A549 (cell line): ENCODE measurements at regions not wholly inside any gene's neighbourhood (a gene's known extent, or its start where the extent isn't known, plus 50 kb on each side); places are given as distances from the start of the nearest gene placed in this dataset.
"Not testable (repeated sequence)": the region's sequence is repeated elsewhere in the genome, so short reads cannot be mapped to it uniquely, and the experiment has no call there.

Experiments
- ATAC-seq, 2 experiments: fragments of 200-7000 bp in 1 of 2; fragments of >200 bp in 1 of 2; cut with Nextera tagmentation in 1 of 2; cut with Tn5 transposase in 1 of 2; 3 replicates each; pipeline versions ENCODE4 v1.8.0 to v1.9.1; 2018 to 2020; ENCODE audit warnings: mild to moderate bottlenecking in 1 of 2, moderate library complexity in 1 of 2
- CTCF ChIA-PET: fragments of 300-600 bp; sonication (Branson Sonifier 250); formaldehyde crosslinking; extraction: SDS; loops from one replicate; lab custom pipeline; 2021; ENCODE audit warnings: antibody characterized with exemption, inconsistent platforms; lab: Yijun Ruan, JAX
- POLR2A ChIA-PET: fragments of 350-600 bp; formaldehyde crosslinking; extraction: SDS; loops from one replicate; lab custom pipeline; 2021; ENCODE audit warnings: antibody characterized with exemption, inconsistent platforms; lab: Yijun Ruan, JAX
- DNase-seq, 2 experiments: peaks; one replicate each; pipeline versions ENCODE4 v3.0.0 to v3.0.0-alpha.2; 2011 to 2016; ENCODE audit warnings: low read depth in 1 of 2, low spot score in 1 of 2
- FAIRE-seq: peaks from 2 replicates; lab custom pipeline; 2011; peaks lifted over from hg19 to GRCh38; lab: Jason Lieb, UNC
- H3K27ac ChIP-seq, 2 experiments: fragments of >200 bp; sonication (Bioruptor Twin); formaldehyde crosslinking; 3 replicates each; pipeline ENCODE4 v1.5.1; 2016 to 2017
- H3K4me1 ChIP-seq: fragments of >200 bp; sonication (Bioruptor Twin); formaldehyde crosslinking; 3 replicates; pipeline ENCODE4 v1.6.1; 2016
- H3K4me2 ChIP-seq: fragments of >200 bp; sonication (Bioruptor Twin); formaldehyde crosslinking; 3 replicates; pipeline ENCODE4 v1.6.1; 2016
- H3K4me3 ChIP-seq: fragments of >200 bp; sonication (Bioruptor Twin); formaldehyde crosslinking; 3 replicates; pipeline ENCODE4 v1.5.1; 2016
- H3K9me3 ChIP-seq: fragments of >200 bp; sonication (Bioruptor Twin); formaldehyde crosslinking; 3 replicates; pipeline ENCODE4 v1.6.1; 2016
- CBX2 ChIP-seq: fragments of 200-600 bp; sonication (generic); IDR thresholded peaks from 2 replicates; pipeline ENCODE4 v1.6.1; 2016; ENCODE audit warnings: low read depth, mild to moderate bottlenecking, borderline replicate concordance
- CHD4 ChIP-seq: fragments of 200-600 bp; sonication (generic); IDR thresholded peaks from 2 replicates; pipeline ENCODE4 v1.6.1; 2016; ENCODE audit warnings: antibody characterized with exemption, mild to moderate bottlenecking, borderline replicate concordance
- HEYL ChIP-seq: fragments of 250-450 bp; sonication (Bioruptor Pico); IDR thresholded peaks from 2 replicates; pipeline ENCODE4 v1.8.0; 2021; ENCODE audit warnings: mild to moderate bottlenecking, moderate library complexity
- JUN ChIP-seq, 2 experiments: fragments of >200 bp; sonication (Bioruptor Twin); formaldehyde crosslinking; IDR thresholded peaks; 2 replicates in 1 of 2; 3 replicates in 1 of 2; pipeline ENCODE4 v1.6.1; 2016 to 2017
- JUNB ChIP-seq: fragments of >200 bp; sonication (Bioruptor Twin); formaldehyde crosslinking; IDR thresholded peaks from 2 replicates; pipeline ENCODE4 v1.6.1; 2016
- MAZ ChIP-seq: fragments of 150-350 bp; IDR thresholded peaks from 2 replicates; pipeline ENCODE4 v1.6.1; 2014; ENCODE audit warnings: antibody characterized with exemption, low read depth, low read length, borderline replicate concordance
- NFE2L2 ChIP-seq: fragments of 150-350 bp; conservative IDR thresholded peaks from 2 replicates; pipeline ENCODE4 v1.6.1; 2014; ENCODE audit warnings: low read length
- RAD21 ChIP-seq, 2 experiments: fragments of >200 bp in 1 of 2; sonication (Bioruptor Twin) in 1 of 2; formaldehyde crosslinking in 1 of 2; IDR thresholded peaks in 1 of 2; conservative IDR thresholded peaks in 1 of 2; 2 replicates in 1 of 2; 3 replicates in 1 of 2; pipeline ENCODE4 v1.6.1; 2012 to 2018; ENCODE audit warnings: inconsistent platforms in 1 of 2
- SMC3 ChIP-seq: fragments of >200 bp; sonication (Bioruptor Twin); formaldehyde crosslinking; IDR thresholded peaks from 3 replicates; pipeline ENCODE4 v1.6.1; 2018; ENCODE audit warnings: inconsistent platforms
- ZSCAN20 ChIP-seq: fragments of 250-450 bp; sonication (Bioruptor Pico); IDR thresholded peaks from 2 replicates; pipeline ENCODE4 v1.8.0; 2022; ENCODE audit warnings: mild to moderate bottlenecking, moderate library complexity
- WGBS: methylation state at CpG from one replicate; pipeline ENCODE4 v1.1.6; 2017; ENCODE audit errors: missing lambda C conversion rate; 5-methylcytosine and 5-hydroxymethylcytosine counted together
- TF ChIP-seq, protein P1 (sequence below): IDR thresholded peaks from 2 replicates; pipeline ENCODE4 v1.6.1; 2012; ENCODE audit warnings: low read depth, borderline replicate concordance
- TF ChIP-seq, protein P2 (sequence below): fragments of >200 bp; sonication (Bioruptor Twin); formaldehyde crosslinking; IDR thresholded peaks from 3 replicates; pipeline ENCODE4 v1.5.1; 2016
- TF ChIP-seq, protein P3 (sequence below): fragments of 450-650 bp; IDR thresholded peaks from 2 replicates; pipeline ENCODE4 v1.6.1; 2014; ENCODE audit warnings: antibody characterized with exemption

DNA sequence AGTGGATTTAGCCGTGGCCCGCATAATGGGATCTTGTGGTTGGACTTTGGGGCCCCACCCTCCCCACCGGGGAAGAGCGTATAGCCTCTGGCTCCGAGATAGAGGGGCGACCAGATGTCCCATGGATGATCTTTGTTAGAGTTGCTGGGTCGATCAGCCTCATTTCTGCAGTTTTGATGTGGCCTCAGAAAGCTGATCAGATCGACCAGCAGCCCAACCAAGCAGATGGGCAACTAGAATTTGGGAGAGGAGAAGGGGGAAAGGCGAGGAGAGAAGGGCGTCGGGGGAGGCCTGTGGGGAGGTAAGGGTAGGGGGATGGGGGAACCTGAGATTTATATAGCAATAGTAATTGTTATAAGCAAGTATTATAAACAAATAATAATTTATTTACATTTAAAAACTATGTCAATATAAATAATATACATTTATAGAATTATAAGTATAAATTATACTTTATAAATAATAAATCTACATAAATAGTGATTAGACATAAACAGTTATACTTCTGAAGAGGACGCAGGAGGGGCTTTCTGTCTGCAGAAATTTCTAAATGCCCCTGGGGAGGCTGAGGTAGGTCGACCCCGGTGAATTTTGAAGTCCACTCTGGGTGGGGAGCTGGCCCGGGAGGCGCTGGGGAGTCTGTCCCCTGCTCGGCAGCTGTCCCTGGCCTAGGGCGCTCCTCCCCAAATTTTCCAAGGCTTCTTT lies 136.3 kb downstream of the KCNJ12 start:
- 52% methylated on average over 16 of the region's 18 CpGs for WGBS
- POLR2A ChIA-PET, result interaction anchor here (1.4 to 1.5 kb wide), 2 partner anchors 55 to 469 kb away, joined by 3 to 5 read pairs; no protein-coding TSS in a partner anchor
- no peak for TF ChIP-seq CBX2
- TF ChIP-seq, protein P1, sequence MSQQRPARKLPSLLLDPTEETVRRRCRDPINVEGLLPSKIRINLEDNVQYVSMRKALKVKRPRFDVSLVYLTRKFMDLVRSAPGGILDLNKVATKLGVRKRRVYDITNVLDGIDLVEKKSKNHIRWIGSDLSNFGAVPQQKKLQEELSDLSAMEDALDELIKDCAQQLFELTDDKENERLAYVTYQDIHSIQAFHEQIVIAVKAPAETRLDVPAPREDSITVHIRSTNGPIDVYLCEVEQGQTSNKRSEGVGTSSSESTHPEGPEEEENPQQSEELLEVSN, result no peak
- no peak for TF ChIP-seq HEYL (CRISPR knock-in tag)
- TF ChIP-seq CHD4, result no peak
- TF ChIP-seq JUN (IDR thresholded peaks at IDR 0.05), result no peak
- Histone ChIP-seq H3K4me1 (no peaks in the 10 kb centered on the region; the same call in 2 of the 3 replicates), H3K4me3 (no peak overlapping the region), H3K4me2 (peak overlapping the region; percentile 89), H3K9me3 (no peaks in the 10 kb centered on the region), H3K27ac (peak overlapping the region in 1 of 2 experiments; percentile 59; a peak in 1 of 6 replicates)
- ATAC-seq (no peak), FAIRE-seq (no peak), DNase-seq (peak in 1 of 2 experiments; percentile 21)
- CTCF ChIA-PET, result interaction anchor here (0.5 to 10.3 kb wide), 66 partner anchors 11 to 493 kb away, joined by 3 to 189 read pairs (median 5); partner anchors contain the start of genes DHRS7B, KCNJ12, NATD1 and USP22

DNA sequence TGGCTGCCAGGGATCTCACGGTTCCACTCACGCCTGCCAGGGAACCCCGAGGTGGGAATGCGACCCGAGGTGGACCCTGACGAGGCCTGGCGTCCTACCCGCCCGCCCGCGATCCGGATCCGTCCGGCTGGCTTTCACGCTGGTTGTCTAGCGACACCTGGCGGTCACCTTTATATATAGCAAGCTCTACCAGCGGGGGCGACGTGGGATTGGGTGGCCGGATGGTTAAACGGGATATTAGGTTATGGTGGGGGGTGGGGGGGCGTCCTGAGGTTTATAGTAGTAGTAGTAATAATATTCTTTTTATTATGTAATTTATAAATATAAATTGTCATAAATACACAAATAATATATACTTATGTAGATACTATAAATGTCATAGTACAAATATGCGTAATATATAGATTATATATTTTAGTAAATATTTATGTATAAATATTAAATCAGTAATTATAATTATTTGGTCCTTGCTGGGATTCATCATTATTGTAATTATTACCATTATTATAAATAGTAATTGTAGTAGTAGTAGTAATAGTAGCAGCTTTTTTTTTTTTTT lies 136.9 kb downstream of the KCNJ12 start:
- H3K4me3 ChIP-seq, result no peak overlapping the region
- H3K27ac ChIP-seq, result peak overlapping the region in 1 of 2 experiments; percentile 59; a peak in 1 of 6 replicates
- 4% methylated on average over 18 of the region's 24 CpGs for WGBS
- ATAC-seq, result peak; percentile 48 to 64; a peak in 4 of 6 replicates
- TF ChIP-seq RAD21 (conservative IDR thresholded peaks at IDR 0.05 in 1 of 2, IDR thresholded peaks at IDR 0.05 in 1 of 2) (peak; percentile 90 to 91), SMC3 (peak; percentile 79), NFE2L2 (no peak)
- TF ChIP-seq, protein P2, sequence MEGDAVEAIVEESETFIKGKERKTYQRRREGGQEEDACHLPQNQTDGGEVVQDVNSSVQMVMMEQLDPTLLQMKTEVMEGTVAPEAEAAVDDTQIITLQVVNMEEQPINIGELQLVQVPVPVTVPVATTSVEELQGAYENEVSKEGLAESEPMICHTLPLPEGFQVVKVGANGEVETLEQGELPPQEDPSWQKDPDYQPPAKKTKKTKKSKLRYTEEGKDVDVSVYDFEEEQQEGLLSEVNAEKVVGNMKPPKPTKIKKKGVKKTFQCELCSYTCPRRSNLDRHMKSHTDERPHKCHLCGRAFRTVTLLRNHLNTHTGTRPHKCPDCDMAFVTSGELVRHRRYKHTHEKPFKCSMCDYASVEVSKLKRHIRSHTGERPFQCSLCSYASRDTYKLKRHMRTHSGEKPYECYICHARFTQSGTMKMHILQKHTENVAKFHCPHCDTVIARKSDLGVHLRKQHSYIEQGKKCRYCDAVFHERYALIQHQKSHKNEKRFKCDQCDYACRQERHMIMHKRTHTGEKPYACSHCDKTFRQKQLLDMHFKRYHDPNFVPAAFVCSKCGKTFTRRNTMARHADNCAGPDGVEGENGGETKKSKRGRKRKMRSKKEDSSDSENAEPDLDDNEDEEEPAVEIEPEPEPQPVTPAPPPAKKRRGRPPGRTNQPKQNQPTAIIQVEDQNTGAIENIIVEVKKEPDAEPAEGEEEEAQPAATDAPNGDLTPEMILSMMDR, result peak; percentile 91
- CTCF ChIA-PET, result interaction anchor here (0.5 to 10.3 kb wide), 53 partner anchors 11 to 545 kb away, joined by 3 to 189 read pairs (median 5); partner anchors contain the start of genes DHRS7B, KCNJ12 and NATD1
- no peaks in the 10 kb centered on the region for H3K9me3 ChIP-seq
- H3K4me1 ChIP-seq, result no peaks in the 10 kb centered on the region; the same call in 2 of the 3 replicates
- H3K4me2 ChIP-seq, result peak overlapping the region; percentile 89
- DNase-seq, result peak; percentile 80 to 97
- no peak for FAIRE-seq
- POLR2A ChIA-PET, result interaction anchor here (1.4 to 1.5 kb wide), 2 partner anchors 56 to 470 kb away, joined by 3 to 5 read pairs; no protein-coding TSS in a partner anchor

DNA sequence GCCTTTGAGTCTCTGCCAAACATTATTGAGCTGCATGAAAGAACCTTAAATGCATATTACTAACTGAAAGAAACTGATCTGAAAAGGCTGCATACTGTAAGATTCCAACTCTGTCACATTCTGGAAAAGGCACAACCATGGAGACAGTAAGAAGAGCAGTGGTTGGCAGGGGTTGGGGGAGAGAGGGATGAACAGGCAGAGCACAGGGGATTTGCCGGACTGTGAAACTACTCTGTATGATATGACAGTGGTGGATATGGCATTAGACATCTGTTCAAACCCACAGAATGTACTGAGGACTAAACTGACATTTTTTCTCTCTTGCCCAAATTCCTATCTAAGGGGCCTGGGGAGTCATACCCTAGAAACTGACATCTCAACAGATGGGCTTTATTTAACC lies 138.4 kb downstream of the KCNJ12 start:
- not testable (repeated sequence) for ATAC-seq

DNA sequence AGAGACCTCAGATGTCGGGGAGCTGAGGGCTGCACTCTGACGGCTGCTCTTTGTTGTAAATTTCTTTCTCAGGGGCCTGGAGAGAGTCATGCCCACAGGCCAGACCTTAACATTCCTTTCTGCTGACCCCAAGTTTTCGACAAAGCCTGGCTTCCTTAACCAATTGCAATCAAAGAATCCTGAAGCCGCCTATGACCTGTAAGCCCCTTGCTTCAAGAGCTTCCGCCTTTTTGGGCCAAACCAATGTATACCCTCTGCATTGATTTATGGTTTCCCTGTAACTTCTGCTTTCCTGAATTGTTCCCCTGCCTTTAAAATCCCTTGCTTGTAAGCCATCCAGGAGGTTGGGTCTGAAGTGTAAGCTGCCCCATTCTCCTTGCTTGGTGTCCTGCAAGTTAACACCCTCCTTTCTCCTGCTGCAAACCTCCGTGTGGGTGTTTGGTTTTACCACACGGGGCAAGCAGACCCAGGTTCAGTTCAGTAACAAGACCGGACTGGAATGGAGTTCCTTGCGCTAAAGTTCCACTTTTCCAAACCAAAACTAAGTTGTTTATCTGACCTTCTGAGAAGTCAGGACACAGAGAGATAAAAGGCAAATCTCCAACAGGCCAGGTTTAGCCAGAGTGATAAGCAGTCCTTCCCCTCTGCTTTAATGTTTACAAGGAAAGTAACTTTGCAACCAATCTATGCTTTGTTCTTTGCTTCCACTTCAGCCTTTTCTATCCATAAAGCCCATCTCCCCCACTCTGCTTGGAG lies 141.6 kb downstream of the KCNJ12 start:
- Histone ChIP-seq H3K4me1 (no peaks in the 10 kb centered on the region), H3K4me3 (no peak overlapping the region), H3K27ac (no peak overlapping the region), H3K9me3 (no peaks in the 10 kb centered on the region), H3K4me2 (no peak overlapping the region)
- 57% methylated on average over 9 of the region's 9 CpGs for WGBS
- ATAC-seq (no peak), FAIRE-seq (peak; percentile 32), DNase-seq (no peak)
- ChIA-PET CTCF (interaction anchor here (0.7 to 10.3 kb wide), 5 partner anchors 8 to 396 kb away, joined by 3 to 189 read pairs (median 3); no protein-coding TSS in a partner anchor), POLR2A (no interaction called here)
- TF ChIP-seq, protein P2, result no peak
- TF ChIP-seq MAZ (no peak), JUNB (no peak), JUN (IDR thresholded peaks at IDR 0.05) (no peak), ZSCAN20 (CRISPR knock-in tag) (no peak)
- TF ChIP-seq, protein P3, sequence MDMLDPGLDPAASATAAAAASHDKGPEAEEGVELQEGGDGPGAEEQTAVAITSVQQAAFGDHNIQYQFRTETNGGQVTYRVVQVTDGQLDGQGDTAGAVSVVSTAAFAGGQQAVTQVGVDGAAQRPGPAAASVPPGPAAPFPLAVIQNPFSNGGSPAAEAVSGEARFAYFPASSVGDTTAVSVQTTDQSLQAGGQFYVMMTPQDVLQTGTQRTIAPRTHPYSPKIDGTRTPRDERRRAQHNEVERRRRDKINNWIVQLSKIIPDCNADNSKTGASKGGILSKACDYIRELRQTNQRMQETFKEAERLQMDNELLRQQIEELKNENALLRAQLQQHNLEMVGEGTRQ, result no peak

More for the DNA sequence above, 138.4 kb downstream of the KCNJ12 start:
- H3K9me3 ChIP-seq, H3K27ac ChIP-seq, DNase-seq, H3K4me2 ChIP-seq, H3K4me3 ChIP-seq, FAIRE-seq, POLR2A ChIA-PET, H3K4me1 ChIP-seq: not testable (repeated sequence)
- CTCF ChIA-PET, result interaction anchor here (1.6 to 10.3 kb wide), 11 partner anchors 9 to 394 kb away, joined by 6 to 189 read pairs (median 56); partner anchors contain the start of gene DHRS7B
- 13% methylated on average over 1 of the region's 1 CpG for WGBS
